ENCODE measurements at regions not wholly inside any gene's neighbourhood (a gene's known extent, or its start where the extent isn't known, plus 50 kb on each side); places are given as distances from the start of the nearest gene placed in this dataset.

- in situ Hi-C loops (cut with HindIII; ENCODE audit: low sequenced_read_pairs): no loop called here
Observed at GRCh38 chr2:217461674-217462073, 541.1 kb downstream of the TNS1 start.

DNA sequence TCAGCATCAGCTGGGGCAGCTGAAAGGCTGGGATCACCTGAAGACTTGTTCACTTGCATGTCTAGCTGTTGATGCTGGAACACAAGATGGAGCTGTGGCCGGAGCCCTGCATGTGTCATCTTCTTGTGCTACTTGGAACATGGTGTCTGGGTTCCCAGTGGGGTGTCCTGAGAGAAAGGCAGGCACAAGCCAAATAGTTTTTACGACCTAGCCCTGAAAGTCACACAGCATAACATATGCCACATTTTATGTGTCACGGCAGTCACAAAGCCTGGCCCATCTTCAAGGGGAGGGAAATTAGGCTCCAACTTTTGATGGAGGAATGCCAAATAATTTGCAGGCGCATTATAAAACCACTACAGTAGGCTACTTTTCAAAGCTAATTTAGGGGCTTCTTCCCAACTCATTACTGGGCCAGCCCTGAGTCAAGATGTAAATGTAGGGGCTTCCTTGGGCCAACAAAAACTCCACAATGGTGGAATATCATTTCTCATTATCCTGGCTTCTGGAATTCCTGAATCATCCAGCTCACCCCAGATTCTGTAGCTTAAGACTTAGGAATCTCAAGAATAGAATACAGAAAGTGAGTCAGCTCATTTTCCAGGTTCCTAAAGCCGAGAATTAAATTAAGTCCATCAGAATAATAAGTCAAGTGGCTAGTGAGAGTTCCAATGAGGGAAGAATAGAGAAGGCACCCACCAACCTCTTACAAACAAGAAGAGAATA is 543.0 kb downstream of the TNS1 start:
- in situ Hi-C loops (cut with HindIII; ENCODE audit: low sequenced_read_pairs): no loop called here

DNA sequence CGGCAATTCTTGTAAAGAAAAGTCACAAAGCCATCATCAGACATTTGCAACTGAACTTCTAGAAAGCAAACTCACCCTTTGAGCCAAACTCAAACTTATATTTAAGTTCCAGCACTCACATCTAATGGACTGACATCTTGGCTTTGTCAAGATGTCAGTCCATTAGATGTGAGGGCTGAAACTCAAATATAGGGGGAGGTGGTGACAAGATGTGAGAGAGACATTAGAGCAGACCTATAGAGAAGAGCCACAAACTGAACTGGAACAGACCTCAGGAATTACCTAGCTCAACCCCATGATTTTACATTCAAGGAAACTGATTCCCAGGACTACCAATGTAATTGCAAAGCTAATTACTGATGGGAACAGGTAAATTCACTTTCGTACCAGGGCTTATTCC is 543.8 kb downstream of the TNS1 start:
- in situ Hi-C loops (cut with HindIII; ENCODE audit: low sequenced_read_pairs): no loop called here

DNA sequence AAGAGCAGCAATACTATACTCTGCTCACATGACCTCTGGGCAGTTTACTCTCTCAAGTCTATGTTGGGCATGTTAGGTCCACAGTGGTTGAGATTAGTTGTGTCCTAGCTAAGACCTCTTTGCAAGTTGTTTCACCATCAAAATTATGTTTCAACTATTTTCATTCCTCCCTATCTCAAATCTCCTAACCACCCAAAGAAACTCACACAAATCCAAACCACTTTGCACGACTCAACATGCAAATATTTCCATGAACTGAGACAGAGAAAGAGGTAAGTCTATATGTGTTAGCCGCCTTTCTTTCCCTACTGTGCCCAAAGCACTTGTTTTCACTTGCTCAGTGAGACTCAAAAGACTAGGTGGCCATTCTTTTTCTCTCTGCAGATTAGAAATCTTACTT is 546.8 kb downstream of the TNS1 start:
- in situ Hi-C loops (cut with HindIII; ENCODE audit: low sequenced_read_pairs): no loop called here

DNA sequence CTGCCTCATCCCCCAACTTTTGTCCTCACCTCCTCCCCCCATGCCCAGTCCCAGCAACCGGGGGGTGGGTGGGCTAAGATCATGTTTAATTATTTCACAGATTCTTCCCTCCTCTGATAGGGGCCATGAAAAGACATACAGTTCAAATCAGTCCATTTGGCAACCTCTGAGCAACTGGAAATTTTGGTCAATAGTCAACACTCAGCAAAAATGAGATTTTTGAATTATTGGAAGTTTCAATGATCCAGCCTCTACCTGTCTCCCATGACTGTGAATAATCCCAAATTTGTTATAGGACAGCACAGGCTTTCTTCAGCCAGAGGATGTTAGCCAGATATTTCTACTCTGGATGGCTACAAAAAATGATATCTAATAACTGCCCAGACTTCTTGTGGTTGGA is 549.9 kb downstream of the TNS1 start:
- in situ Hi-C loops (cut with HindIII; ENCODE audit: low sequenced_read_pairs): no loop called here

DNA sequence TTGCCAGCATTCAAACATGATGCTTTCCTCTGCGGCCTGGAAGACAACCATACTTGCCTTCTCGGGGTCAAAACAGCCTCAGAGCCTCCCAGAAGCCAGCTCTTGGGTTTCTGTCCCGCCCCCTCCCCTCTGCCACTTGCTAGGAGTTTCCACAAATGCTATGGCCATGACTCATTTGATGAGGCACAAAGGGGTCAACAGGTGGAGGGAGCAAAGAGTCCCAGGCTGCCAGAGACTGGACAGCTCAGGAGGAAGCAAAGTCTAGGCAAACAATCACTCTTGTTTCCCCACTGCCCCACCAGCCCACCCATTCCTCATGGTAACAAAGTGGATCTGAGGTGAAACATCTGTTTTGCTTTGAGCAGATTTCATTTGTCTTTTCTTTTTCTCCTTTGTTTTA is 551.1 kb downstream of the TNS1 start:
- in situ Hi-C loops (cut with HindIII; ENCODE audit: low sequenced_read_pairs): no loop called here

GRCh38 chr2:217449444-217449843 is 553.4 kb downstream of the TNS1 start:
- in situ Hi-C loops (cut with HindIII; ENCODE audit: low sequenced_read_pairs): no loop called here

DNA sequence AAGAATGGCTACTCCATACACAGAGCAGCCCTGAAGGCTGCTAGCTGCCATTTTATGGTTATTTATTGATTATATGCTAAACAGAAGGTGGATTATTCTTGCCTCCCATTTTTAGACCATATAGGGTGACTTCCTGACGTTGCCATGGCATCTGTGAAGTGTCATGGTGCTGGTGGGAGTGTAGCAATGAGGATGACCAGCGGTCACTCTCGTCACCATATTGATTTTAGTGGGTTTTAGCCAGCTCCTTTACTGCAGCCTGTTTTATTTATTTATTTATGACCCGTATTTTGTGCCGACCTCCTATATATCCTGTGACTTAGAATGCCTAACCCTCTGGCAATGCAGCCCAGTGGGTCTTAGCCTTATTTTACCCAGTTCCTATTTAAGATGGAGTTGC is 553.9 kb downstream of the TNS1 start:
- in situ Hi-C loops (cut with HindIII; ENCODE audit: low sequenced_read_pairs): no loop called here

DNA sequence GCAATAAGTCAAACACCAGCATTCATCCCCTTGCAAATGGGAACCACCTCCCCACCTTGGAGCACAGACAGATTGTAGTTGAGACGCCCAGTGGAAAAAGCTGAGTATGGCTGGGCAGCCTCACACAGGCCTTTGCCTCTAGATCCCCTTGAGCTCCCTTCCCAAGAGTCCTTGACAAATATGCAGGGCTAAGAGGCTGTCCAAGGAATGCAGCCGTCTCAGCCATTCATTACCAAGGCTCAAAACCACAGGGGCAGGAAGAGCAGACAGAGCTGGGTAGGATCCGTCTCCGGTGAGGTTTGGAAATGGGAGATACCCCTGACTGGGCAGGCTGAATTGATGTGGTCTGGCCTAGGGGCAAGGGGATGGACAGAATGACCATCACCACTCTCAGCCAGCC is 557.1 kb downstream of the TNS1 start:
- in situ Hi-C loops (cut with HindIII; ENCODE audit: low sequenced_read_pairs): no loop called here

- in situ Hi-C loops (cut with HindIII; ENCODE audit: low sequenced_read_pairs): no loop called here
Observed at GRCh38 chr2:217444932-217445331, 557.9 kb downstream of the TNS1 start.

DNA sequence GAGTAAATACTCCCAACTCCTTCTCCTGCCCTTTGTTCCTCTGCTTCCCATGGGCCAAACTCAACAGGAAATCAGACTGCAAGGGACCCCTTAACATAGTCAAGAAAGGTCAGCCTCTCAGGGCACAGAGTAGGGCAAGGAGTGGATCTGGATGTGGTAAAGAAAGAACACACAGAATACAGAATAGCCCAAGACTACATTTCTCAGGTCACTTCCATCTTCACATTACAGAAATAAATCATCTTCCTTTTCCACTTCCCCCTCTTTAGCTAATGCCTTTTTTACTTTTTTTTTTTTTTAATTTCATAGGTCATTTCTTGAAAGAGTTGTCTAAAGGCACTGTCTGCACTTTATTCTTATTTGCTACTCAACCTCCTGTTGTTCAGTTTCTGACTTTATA is 558.3 kb downstream of the TNS1 start:
- in situ Hi-C loops (cut with HindIII; ENCODE audit: low sequenced_read_pairs): no loop called here

DNA sequence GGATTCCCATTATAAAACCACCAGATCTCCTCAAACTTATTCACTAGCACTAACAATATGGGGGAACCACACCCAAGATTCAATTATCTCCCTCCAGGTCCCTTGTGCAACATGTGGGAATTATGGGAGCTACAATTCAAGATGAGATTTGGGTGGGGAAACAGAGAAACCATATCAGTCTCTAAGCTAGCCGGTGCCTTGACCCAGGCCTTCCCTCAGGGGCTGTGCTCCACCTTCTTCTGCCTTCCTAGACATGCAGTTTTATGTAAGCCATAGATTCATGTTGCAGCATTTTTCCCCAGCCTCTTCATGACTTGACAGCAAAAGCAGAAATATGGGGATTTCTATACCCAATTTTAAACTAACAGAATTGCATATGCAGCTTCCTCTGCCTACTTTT is 559.2 kb downstream of the TNS1 start:
- in situ Hi-C loops (cut with HindIII; ENCODE audit: low sequenced_read_pairs): no loop called here

DNA sequence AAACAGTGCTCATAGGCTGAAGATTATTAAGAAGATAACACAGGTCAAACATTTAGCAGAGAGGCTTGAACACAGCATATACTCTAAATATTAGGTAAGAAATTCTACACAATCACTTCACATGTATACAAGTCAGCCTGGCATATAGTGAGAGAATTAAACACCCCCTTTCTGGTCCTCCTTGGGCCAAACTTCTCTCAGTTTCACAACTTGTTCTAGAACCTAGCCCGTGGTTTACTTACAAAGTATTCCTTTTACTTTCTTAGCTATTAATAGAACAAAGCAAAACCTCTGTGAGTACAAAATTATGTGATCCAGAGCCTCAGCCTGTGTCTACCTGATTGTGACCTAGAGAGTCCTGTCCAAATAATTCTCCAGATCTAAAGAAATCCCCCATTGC is 562.8 kb downstream of the TNS1 start:
- in situ Hi-C loops (cut with HindIII; ENCODE audit: low sequenced_read_pairs): loop anchor here (5.0 kb wide), 2 partner anchors 52 to 53 kb away; no protein-coding TSS in a partner anchor

DNA sequence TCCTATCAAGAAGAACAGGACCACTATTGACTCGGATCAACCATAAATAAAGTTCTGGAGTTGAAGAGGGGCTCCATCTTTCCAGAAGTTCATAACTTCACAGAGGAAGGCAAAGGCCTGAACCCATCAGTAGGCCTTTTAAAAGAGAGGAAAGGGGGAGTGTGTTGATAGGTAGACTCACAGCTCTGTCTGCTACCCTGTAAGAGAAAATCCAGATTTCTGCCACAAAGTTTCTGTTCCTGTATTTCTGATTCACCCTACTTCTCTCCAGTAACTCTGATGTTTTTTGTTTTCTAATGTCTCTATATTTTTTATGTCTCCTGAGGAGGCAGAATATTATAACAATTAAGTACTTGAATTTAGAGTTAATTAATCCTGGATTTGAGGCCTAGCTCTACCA is 564.0 kb downstream of the TNS1 start:
- in situ Hi-C loops (cut with HindIII; ENCODE audit: low sequenced_read_pairs): loop anchor here (5.0 kb wide), 2 partner anchors 52 to 53 kb away; no protein-coding TSS in a partner anchor

GRCh38 chr2:217438136-217438535 is 564.7 kb downstream of the TNS1 start:
- in situ Hi-C loops (cut with HindIII; ENCODE audit: low sequenced_read_pairs): loop anchor here (5.0 kb wide), 2 partner anchors 51 to 54 kb away; no protein-coding TSS in a partner anchor

GRCh38 chr2:217437290-217437870 is 565.4 kb downstream of the TNS1 start:
- in situ Hi-C loops (cut with HindIII; ENCODE audit: low sequenced_read_pairs): loop anchor here (5.0 kb wide), 2 partner anchors 50 to 55 kb away; no protein-coding TSS in a partner anchor

DNA sequence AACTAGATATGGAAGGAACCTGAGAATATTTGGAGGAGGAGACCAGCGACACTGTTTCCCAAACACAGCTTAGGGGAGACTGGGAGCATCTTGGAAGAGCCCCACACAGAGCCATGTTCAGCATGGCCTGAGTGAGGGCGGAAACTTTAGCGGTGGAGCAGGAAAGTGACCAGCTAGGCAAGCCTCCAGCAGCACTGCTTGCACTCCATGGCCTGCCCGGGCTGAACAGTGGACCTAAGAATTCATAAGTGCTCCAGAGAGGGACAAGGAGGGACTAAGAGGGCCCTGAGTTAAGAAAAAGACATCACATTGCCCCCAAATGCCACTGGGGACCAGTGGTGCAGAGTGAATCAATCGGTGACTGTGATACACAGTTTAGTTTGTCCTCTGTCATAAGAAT is 566.4 kb downstream of the TNS1 start:
- in situ Hi-C loops (cut with HindIII; ENCODE audit: low sequenced_read_pairs): loop anchor here (5.0 kb wide), 2 partner anchors 49 to 56 kb away; no protein-coding TSS in a partner anchor

DNA sequence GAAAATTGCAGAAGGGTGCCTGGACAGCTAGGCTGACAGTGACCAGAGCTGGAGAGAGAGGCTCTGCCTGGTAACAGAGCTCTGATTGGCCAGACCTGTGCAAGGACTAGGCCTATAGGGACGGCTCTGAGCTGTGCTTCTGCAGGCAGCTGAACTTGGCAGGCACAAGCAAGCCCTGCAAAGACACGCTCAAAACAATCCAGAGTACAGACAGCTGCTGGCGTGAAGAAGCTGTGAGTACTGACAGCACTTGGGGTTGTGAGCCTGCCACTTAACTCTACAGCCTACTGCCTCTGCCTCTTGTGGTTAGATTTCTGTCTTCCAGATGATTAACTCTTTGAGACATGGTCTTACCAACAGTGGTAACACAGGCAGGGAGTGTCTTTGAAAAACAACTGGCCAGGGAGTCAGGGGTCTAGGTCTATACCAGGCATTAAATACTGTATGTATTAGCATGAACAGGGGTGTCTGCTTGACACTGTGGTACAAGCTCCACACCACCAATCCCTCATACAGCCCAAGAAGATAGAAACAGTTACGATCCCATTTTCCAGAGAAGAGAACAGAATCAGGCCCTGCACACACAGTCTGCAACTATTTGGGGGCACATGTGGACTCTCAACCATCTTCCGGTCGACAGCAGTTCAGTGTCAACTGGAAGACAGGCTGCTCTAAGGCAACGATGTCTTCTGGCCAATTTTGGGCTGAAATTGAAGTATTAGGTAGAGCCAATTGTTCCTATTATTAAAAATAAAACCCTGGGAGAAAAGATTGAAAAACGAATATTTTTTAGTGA is 568.4 kb downstream of the TNS1 start:
- in situ Hi-C loops (cut with HindIII; ENCODE audit: low sequenced_read_pairs): no loop called here

- in situ Hi-C loops (cut with HindIII; ENCODE audit: low sequenced_read_pairs): no loop called here
Observed at GRCh38 chr2:217433522-217433921, 569.3 kb downstream of the TNS1 start.

DNA sequence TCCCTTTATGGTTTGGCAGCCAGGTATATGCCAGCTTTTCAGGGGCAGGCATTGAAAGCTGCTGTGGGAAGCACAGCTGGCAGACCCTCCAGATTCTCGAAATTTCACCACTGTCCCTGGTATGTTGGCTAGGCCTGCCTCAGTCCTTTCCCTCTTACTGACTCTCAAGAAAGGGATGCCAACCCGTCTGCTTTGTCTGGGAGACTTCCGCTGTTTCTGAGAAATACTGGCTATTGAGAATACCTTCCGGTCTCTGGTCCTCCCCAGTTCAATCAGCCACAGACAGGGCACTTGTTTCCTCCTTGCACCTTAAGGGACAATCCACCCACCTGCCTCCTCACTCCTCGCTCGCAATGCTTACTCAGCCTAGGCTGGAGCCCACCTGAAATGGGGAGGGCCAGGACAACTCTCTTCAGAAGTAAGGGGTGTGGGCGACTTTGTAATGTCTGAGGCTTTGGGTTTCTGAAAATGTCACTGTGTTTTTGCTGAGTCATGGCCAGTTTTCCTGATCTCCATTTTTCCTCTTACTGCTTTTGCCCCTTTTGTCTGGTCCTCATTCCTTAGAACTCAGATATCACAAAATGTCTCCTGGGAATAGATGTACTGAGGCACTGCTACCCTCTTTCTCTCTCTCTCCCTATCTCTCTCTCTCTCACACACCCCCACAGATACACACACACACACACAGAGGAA is 571.1 kb downstream of the TNS1 start:
- in situ Hi-C loops (cut with HindIII; ENCODE audit: low sequenced_read_pairs): no loop called here

- in situ Hi-C loops (cut with HindIII; ENCODE audit: low sequenced_read_pairs): no loop called here
Observed at GRCh38 chr2:217430916-217431576, 571.2 kb upstream of the TNP1 start.

Measured in endothelial cell of hepatic sinusoid (primary cell).